HG02759 (cell line): ENCODE measurements at regions not wholly inside any gene's neighbourhood (a gene's known extent, or its start where the extent isn't known, plus 50 kb on each side); places are given as distances from the start of the nearest gene placed in this dataset.

ENCODE experiments used
- ATAC-seq: cut with Tn5 transposase; IDR thresholded peaks from one replicate; pipeline ENCODE4 v1.9.1; 2021; ENCODE audit warnings: mild to moderate bottlenecking, moderate library complexity; ENCODE audit not compliant: unreplicated experiment

GRCh38 chr13:63595811-63596210 is 2180.2 kb upstream of the PCDH20 start:
- no peak for ATAC-seq

GRCh38 chr13:63586467-63586866 is 2170.8 kb upstream of the PCDH20 start:
- ATAC-seq, result no peak

- ATAC-seq, result no peak
Observed at GRCh38 chr13:63578796-63579195, 2163.1 kb upstream of the PCDH20 start.

GRCh38 chr13:63567031-63567430 is 2151.4 kb upstream of the PCDH20 start:
- ATAC-seq, result no peak

GRCh38 chr13:63554157-63554556 is 2138.5 kb upstream of the PCDH20 start:
- ATAC-seq, result no peak

- no peak for ATAC-seq
Observed at GRCh38 chr13:63551731-63552130, 2136.1 kb upstream of the PCDH20 start.

GRCh38 chr13:63546524-63546923 is 2130.9 kb upstream of the PCDH20 start:
- ATAC-seq, result no peak

- ATAC-seq, result no peak
Observed at GRCh38 chr13:63542770-63543169, 2127.1 kb upstream of the PCDH20 start.

GRCh38 chr13:63541336-63541735 is 2125.7 kb upstream of the PCDH20 start:
- no peak for ATAC-seq

GRCh38 chr13:63540061-63540460 is 2124.4 kb upstream of the PCDH20 start:
- no peak for ATAC-seq

- ATAC-seq, result no peak
Observed at GRCh38 chr13:63517371-63517770, 2101.7 kb upstream of the PCDH20 start.

- no peak for ATAC-seq
Observed at GRCh38 chr13:63516124-63516523, 2100.5 kb upstream of the PCDH20 start.

- ATAC-seq, result no peak
Observed at GRCh38 chr13:63514886-63515285, 2099.2 kb upstream of the PCDH20 start.

GRCh38 chr13:63512095-63512494 is 2096.4 kb upstream of the PCDH20 start:
- ATAC-seq, result no peak

GRCh38 chr13:63501702-63502101 is 2086.1 kb upstream of the PCDH20 start:
- no peak for ATAC-seq

- ATAC-seq, result no peak
Observed at GRCh38 chr13:63497601-63498000, 2082.0 kb upstream of the PCDH20 start.

GRCh38 chr13:63492604-63493003 is 2077.0 kb upstream of the PCDH20 start:
- ATAC-seq, result no peak

- ATAC-seq, result no peak
Observed at GRCh38 chr13:63490149-63490548, 2074.5 kb upstream of the PCDH20 start.

- ATAC-seq, result no peak
Observed at GRCh38 chr13:63481334-63481733, 2065.7 kb upstream of the PCDH20 start.

- no peak for ATAC-seq
Observed at GRCh38 chr13:63472711-63473110, 2057.1 kb upstream of the PCDH20 start.

GRCh38 chr13:63463782-63464610 is 2048.3 kb upstream of the PCDH20 start:
- ATAC-seq, result peak; percentile 72

GRCh38 chr13:63460462-63461090 is 2044.9 kb upstream of the PCDH20 start:
- no peak for ATAC-seq
